ENCODE measurements at regions not wholly inside any gene's neighbourhood (a gene's known extent, or its start where the extent isn't known, plus 50 kb on each side); places are given as distances from the start of the nearest gene placed in this dataset.
"Not testable (repeated sequence)": the region's sequence is repeated elsewhere in the genome, so short reads cannot be mapped to it uniquely, and the experiment has no call there.

DNA sequence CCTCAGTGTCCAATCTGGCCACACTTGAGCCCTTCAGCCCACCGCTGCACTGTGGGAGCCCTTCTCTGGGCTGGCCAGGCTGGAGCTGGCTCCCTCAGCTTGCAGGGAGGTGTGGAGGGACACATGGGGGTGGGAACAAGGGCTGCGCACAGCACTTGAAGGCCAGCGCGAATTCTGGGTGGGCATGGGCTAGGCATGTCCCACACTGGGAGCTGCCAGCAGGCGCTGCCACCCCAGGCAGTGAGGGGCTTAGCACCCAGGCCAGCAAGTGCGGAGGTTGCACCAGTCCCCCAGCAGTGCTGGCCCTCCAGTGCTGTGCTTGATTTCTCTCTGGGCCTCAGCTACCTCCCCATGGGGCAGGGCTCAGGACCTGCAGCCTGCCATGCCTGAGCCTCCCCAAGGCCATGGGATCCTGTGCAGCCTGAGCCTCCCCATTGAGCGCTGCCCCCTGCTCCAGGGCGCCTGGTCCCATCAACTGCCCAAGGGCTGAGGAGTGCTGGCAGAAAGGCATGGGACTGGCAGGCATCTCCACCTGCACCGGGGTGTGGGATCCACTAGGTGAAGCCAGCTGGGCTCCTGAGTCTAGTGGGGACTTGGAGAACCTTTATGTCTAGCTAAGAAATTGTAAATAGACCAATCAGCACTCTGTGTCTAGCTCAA is 148.2 kb downstream of the EMB start:
- H3K4me3 ChIP-seq (ENCODE audit: low read depth, low read length), result no peak overlapping the region
- TF ChIP-seq, protein P1, sequence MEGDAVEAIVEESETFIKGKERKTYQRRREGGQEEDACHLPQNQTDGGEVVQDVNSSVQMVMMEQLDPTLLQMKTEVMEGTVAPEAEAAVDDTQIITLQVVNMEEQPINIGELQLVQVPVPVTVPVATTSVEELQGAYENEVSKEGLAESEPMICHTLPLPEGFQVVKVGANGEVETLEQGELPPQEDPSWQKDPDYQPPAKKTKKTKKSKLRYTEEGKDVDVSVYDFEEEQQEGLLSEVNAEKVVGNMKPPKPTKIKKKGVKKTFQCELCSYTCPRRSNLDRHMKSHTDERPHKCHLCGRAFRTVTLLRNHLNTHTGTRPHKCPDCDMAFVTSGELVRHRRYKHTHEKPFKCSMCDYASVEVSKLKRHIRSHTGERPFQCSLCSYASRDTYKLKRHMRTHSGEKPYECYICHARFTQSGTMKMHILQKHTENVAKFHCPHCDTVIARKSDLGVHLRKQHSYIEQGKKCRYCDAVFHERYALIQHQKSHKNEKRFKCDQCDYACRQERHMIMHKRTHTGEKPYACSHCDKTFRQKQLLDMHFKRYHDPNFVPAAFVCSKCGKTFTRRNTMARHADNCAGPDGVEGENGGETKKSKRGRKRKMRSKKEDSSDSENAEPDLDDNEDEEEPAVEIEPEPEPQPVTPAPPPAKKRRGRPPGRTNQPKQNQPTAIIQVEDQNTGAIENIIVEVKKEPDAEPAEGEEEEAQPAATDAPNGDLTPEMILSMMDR (IDR thresholded peaks at IDR 0.05; ENCODE audit: low read depth, low read length), result no peak
- H3K27me3 ChIP-seq (ENCODE audit: insufficient read depth, low read depth, severe bottlenecking), result peaks cover 27% of the 10 kb centered on the region
- no peak overlapping the region for H3K27ac ChIP-seq
- H3K36me3 ChIP-seq, result no peaks in the 10 kb centered on the region
- DNase-seq, result peak; percentile 4
- no peaks in the 10 kb centered on the region for H3K9me3 ChIP-seq (ENCODE audit: severe bottlenecking)

- DNase-seq; H3K4me3 ChIP-seq (ENCODE audit: low read depth, low read length); H3K9me3 ChIP-seq (ENCODE audit: severe bottlenecking); H3K36me3 ChIP-seq; H3K27ac ChIP-seq: not testable (repeated sequence)
- H3K27me3 ChIP-seq (ENCODE audit: insufficient read depth, low read depth, severe bottlenecking), result peaks cover 24% of the 10 kb centered on the region
Measured at GRCh38 chr5:50280461-50280860, 160.6 kb downstream of the EMB start.

Data from WERI-Rb-1 (cell line).